Loucy (cell line): ENCODE measurements at regions not wholly inside any gene's neighbourhood (a gene's known extent, or its start where the extent isn't known, plus 50 kb on each side); places are given as distances from the start of the nearest gene placed in this dataset.

ENCODE experiments used
- H2AFZ ChIP-seq: fragments of 200-600 bp; sonication (generic); 2 replicates; pipeline ENCODE4 v1.6.0; 2016; ENCODE audit warnings: antibody characterized with exemption, mild to moderate bottlenecking, low read length, moderate library complexity
- H3F3A ChIP-seq: fragments of 200-600 bp; 2 replicates; pipeline ENCODE4 v1.6.0; 2016; ENCODE audit warnings: antibody characterized with exemption, low read depth, mild to moderate bottlenecking
- H3K27me3 ChIP-seq: fragments of 200-600 bp; sonication (generic); 2 replicates; pipeline ENCODE4 v1.6.1; 2014; ENCODE audit warnings: low read length, mild to moderate bottlenecking; ENCODE audit not compliant: insufficient read depth, poor library complexity, severe bottlenecking
- H3K36me3 ChIP-seq: fragments of 200-600 bp; sonication (generic); 2 replicates; pipeline ENCODE4 v1.6.1; 2016; ENCODE audit warnings: low read length; ENCODE audit not compliant: insufficient read depth
- H3K4me1 ChIP-seq: fragments of 200-600 bp; sonication (generic); 2 replicates; pipeline ENCODE4 v1.5.1; 2014; ENCODE audit warnings: low read length, mild to moderate bottlenecking; ENCODE audit not compliant: insufficient read depth, poor library complexity, severe bottlenecking
- H3K4me2 ChIP-seq: fragments of 200-600 bp; sonication (generic); 2 replicates; pipeline ENCODE4 v1.6.0; 2014; ENCODE audit warnings: antibody characterized with exemption, low read length, low read depth, mild to moderate bottlenecking; ENCODE audit not compliant: poor library complexity, severe bottlenecking
- H3K4me3 ChIP-seq: fragments of 200-600 bp; sonication (generic); 2 replicates; pipeline ENCODE4 v1.5.1; 2014; ENCODE audit warnings: low read length, mild to moderate bottlenecking, mixed read lengths; ENCODE audit not compliant: poor library complexity, severe bottlenecking
- H3K79me2 ChIP-seq: fragments of 200-600 bp; sonication (generic); 2 replicates; pipeline ENCODE4 v1.6.1; 2014; ENCODE audit warnings: low read length; ENCODE audit not compliant: insufficient read depth
- H3K9ac ChIP-seq: fragments of 200-600 bp; sonication (generic); 2 replicates; pipeline ENCODE4 v1.6.0; 2014; ENCODE audit warnings: mild to moderate bottlenecking, low read depth, low read length, moderate library complexity; ENCODE audit not compliant: poor library complexity, severe bottlenecking
- H3K9me2 ChIP-seq: fragments of 200-600 bp; sonication (generic); replicated peaks from 2 replicates; pipeline ENCODE4 v1.6.1; 2016; ENCODE audit warnings: low read depth, low read length, mixed read lengths
- H3K9me3 ChIP-seq: fragments of 200-600 bp; sonication (generic); 2 replicates; pipeline ENCODE4 v1.6.1; 2014; ENCODE audit warnings: mild to moderate bottlenecking, antibody characterized with exemption, low read length, low read depth; ENCODE audit not compliant: insufficient read depth
- H4K20me1 ChIP-seq: fragments of 200-600 bp; sonication (generic); 2 replicates; pipeline ENCODE4 v1.6.0; 2014; ENCODE audit warnings: antibody characterized with exemption, low read length, mild to moderate bottlenecking; ENCODE audit not compliant: insufficient read depth, poor library complexity, severe bottlenecking
- EZH2phosphoT487 ChIP-seq: fragments of 200-600 bp; IDR thresholded peaks from 2 replicates; pipeline ENCODE4 v1.6.1; 2018; ENCODE audit warnings: antibody characterized with exemption, mild to moderate bottlenecking, moderate library complexity, borderline replicate concordance
- TF ChIP-seq, protein P1 (sequence below): fragments of 200-600 bp; sonication (generic); conservative IDR thresholded peaks from 2 replicates; pipeline ENCODE4 v1.5.1; 2014; ENCODE audit warnings: mild to moderate bottlenecking, antibody characterized with exemption, low read length

DNA sequence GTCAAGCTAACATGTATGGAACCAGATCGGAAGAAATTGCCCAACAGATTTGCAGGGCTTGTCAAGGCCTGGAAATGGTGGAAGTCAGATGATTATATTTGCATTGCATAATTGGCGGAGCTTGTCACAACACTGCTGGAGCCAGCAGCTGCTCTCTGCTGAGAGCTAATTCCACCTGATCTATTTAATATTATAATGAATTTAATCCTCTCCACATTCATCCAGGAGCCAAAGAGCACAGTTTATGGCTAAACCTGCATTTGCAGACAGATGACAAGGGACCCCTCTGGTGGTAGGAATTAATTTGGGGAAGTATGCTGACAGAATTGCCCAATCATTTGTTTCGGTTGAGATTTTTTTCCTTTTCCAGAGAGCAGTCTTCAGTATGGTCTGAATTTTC, 730.2 kb downstream of the TUSC7 start:
- Histone ChIP-seq H3K4me1 (no peaks in the 10 kb centered on the region), H3K9me3 (no peaks in the 10 kb centered on the region), H3K79me2 (no peaks in the 10 kb centered on the region), H2AFZ (no peak overlapping the region), H3F3A (no peaks in the 10 kb centered on the region), H3K36me3 (no peaks in the 10 kb centered on the region), H3K4me3 (no peak overlapping the region), H3K9me2 (no peaks in the 10 kb centered on the region), H3K27me3 (no peaks in the 10 kb centered on the region), H4K20me1 (no peaks in the 10 kb centered on the region), H3K4me2 (no peak overlapping the region), H3K9ac (no peak overlapping the region)
- TF ChIP-seq, protein P1, sequence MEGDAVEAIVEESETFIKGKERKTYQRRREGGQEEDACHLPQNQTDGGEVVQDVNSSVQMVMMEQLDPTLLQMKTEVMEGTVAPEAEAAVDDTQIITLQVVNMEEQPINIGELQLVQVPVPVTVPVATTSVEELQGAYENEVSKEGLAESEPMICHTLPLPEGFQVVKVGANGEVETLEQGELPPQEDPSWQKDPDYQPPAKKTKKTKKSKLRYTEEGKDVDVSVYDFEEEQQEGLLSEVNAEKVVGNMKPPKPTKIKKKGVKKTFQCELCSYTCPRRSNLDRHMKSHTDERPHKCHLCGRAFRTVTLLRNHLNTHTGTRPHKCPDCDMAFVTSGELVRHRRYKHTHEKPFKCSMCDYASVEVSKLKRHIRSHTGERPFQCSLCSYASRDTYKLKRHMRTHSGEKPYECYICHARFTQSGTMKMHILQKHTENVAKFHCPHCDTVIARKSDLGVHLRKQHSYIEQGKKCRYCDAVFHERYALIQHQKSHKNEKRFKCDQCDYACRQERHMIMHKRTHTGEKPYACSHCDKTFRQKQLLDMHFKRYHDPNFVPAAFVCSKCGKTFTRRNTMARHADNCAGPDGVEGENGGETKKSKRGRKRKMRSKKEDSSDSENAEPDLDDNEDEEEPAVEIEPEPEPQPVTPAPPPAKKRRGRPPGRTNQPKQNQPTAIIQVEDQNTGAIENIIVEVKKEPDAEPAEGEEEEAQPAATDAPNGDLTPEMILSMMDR, result no peak
- no peak for TF ChIP-seq EZH2phosphoT487

DNA sequence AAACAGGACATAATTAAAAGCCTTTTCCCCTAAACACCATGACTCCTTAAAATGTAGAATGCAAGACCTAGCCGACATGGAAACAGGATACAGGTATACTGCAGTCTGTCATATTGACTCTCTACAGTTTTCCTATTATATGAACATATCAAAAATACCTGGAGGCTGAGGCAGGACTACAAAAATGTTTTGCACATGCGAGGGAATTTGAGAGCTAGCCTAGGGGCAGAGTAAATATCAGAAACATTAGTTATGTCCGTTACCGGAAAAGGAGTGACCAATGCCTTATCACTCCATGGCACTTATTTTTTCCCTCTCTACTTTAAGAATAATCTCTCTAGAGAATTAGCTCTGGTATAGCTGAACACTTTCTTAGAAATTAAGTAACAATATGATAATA, 732.3 kb downstream of the TUSC7 start:
- H3K79me2 ChIP-seq, result no peaks in the 10 kb centered on the region
- no peak for TF ChIP-seq EZH2phosphoT487
- TF ChIP-seq, protein P1, result no peak
- H4K20me1 ChIP-seq, result no peaks in the 10 kb centered on the region
- no peaks in the 10 kb centered on the region for H3K9me3 ChIP-seq
- no peak overlapping the region for H3K9ac ChIP-seq
- H3K4me3 ChIP-seq, result no peak overlapping the region
- H3K4me1 ChIP-seq, result no peaks in the 10 kb centered on the region
- H3K36me3 ChIP-seq, result no peaks in the 10 kb centered on the region
- no peak overlapping the region for H2AFZ ChIP-seq
- no peaks in the 10 kb centered on the region for H3K9me2 ChIP-seq
- no peaks in the 10 kb centered on the region for H3K27me3 ChIP-seq
- no peak overlapping the region for H3K4me2 ChIP-seq
- H3F3A ChIP-seq, result no peaks in the 10 kb centered on the region

DNA sequence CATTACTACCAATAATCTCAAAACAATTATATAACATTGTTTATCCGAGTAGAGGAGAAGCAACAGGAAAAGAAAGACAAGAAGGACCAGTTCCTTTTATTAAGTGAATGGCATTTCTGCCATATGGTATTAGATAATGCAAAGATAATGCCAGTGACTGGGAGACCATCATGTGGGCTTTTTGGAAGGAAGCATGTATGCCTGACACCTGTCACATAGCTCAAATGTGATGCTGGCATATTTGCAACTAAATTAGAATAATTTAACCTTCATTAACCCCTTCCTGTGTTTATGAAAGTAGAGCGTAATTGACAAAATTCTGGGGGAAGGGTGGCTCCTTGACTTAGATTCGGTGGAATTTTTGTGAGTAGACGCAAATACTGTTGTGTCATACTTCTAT, 733.0 kb downstream of the TUSC7 start:
- Histone ChIP-seq H3K9me2 (no peaks in the 10 kb centered on the region), H3F3A (no peaks in the 10 kb centered on the region), H3K9me3 (no peaks in the 10 kb centered on the region), H2AFZ (no peak overlapping the region), H3K36me3 (no peaks in the 10 kb centered on the region), H3K79me2 (no peaks in the 10 kb centered on the region), H3K4me3 (no peak overlapping the region), H3K27me3 (no peaks in the 10 kb centered on the region), H3K9ac (no peak overlapping the region), H4K20me1 (no peaks in the 10 kb centered on the region), H3K4me1 (no peaks in the 10 kb centered on the region), H3K4me2 (no peak overlapping the region)
- TF ChIP-seq, protein P1, result no peak
